AG04450 (cell line): ENCODE measurements at regions not wholly inside any gene's neighbourhood (a gene's known extent, or its start where the extent isn't known, plus 50 kb on each side); places are given as distances from the start of the nearest gene placed in this dataset.

Experiments
- CTCF ChIA-PET: fragments of 300-600, 350-600 bp; formaldehyde crosslinking; extraction: SDS; loops from one replicate; lab custom pipeline; 2022; ENCODE audit warnings: antibody characterized with exemption, inconsistent platforms; lab: Charles Lee
- POLR2A ChIA-PET: fragments of 350-600 bp; formaldehyde crosslinking; extraction: SDS; loops from one replicate; lab custom pipeline; 2021; ENCODE audit warnings: antibody characterized with exemption, inconsistent platforms; lab: Yijun Ruan, JAX
- DNase-seq: peaks from one replicate; pipeline ENCODE4 v3.0.0-alpha.2; 2011; ENCODE audit warnings: low read depth, low spot score
- H3K27ac ChIP-seq: one replicate; pipeline ENCODE4 v1.5.1; 2012; ENCODE audit warnings: low read depth, low read length, control low read depth
- H3K27me3 ChIP-seq: one replicate; pipeline ENCODE4 v1.6.0; 2012; ENCODE audit warnings: low read length; ENCODE audit not compliant: control insufficient read depth, insufficient read depth
- H3K4me3 ChIP-seq: 2 replicates; pipeline ENCODE4 v1.5.1; 2011; ENCODE audit warnings: mild to moderate bottlenecking, low read depth, low read length, control low read depth
- H3K9me3 ChIP-seq: 2 replicates; pipeline ENCODE4 v1.5.1; 2012; ENCODE audit warnings: low read length; ENCODE audit not compliant: control insufficient read depth, insufficient read depth
- CTCF ChIP-seq: IDR thresholded peaks from 2 replicates; pipeline ENCODE4 v1.5.1; 2011; ENCODE audit warnings: low read depth, low read length, control low read depth, inconsistent platforms

GRCh38 chr13:60721063-60721462 is 324.0 kb downstream of the TDRD3 start:
- no peak for TF ChIP-seq CTCF
- Histone ChIP-seq H3K27ac (no peak overlapping the region), H3K4me3 (no peak overlapping the region), H3K27me3 (no peaks in the 10 kb centered on the region), H3K9me3 (no peaks in the 10 kb centered on the region; the same call in 1 of the 2 replicates)
- CTCF ChIA-PET: no interaction called here
- POLR2A ChIA-PET: no interaction called here
- DNase-seq: no peak

- H3K9me3 ChIP-seq: no peaks in the 10 kb centered on the region; the same call in 1 of the 2 replicates
- H3K27ac ChIP-seq: no peak overlapping the region
- TF ChIP-seq CTCF: no peak
- no peaks in the 10 kb centered on the region for H3K27me3 ChIP-seq
- ChIA-PET POLR2A (no interaction called here), CTCF (no interaction called here)
- no peak overlapping the region for H3K4me3 ChIP-seq
- no peak for DNase-seq
Observed at GRCh38 chr13:60720590-60720989, 323.6 kb downstream of the TDRD3 start.

- no peak for TF ChIP-seq CTCF
- Histone ChIP-seq H3K27ac (no peak overlapping the region), H3K4me3 (no peak overlapping the region), H3K27me3 (no peaks in the 10 kb centered on the region), H3K9me3 (no peaks in the 10 kb centered on the region; the same call in 1 of the 2 replicates)
- ChIA-PET CTCF (no interaction called here), POLR2A (no interaction called here)
- DNase-seq: no peak
Observed at GRCh38 chr13:60716313-60716712, 319.3 kb downstream of the TDRD3 start.

GRCh38 chr13:60707878-60708277 is 310.9 kb downstream of the TDRD3 start:
- ChIA-PET CTCF (no interaction called here), POLR2A (no interaction called here)
- TF ChIP-seq CTCF: no peak
- no peak overlapping the region for H3K27ac ChIP-seq
- no peaks in the 10 kb centered on the region for H3K9me3 ChIP-seq
- H3K27me3 ChIP-seq: no peaks in the 10 kb centered on the region
- no peak for DNase-seq
- H3K4me3 ChIP-seq: no peak overlapping the region

- DNase-seq: no peak
- no peak overlapping the region for H3K27ac ChIP-seq
- POLR2A ChIA-PET: no interaction called here
- no peak for TF ChIP-seq CTCF
- no peaks in the 10 kb centered on the region for H3K9me3 ChIP-seq
- H3K4me3 ChIP-seq: no peak overlapping the region
- CTCF ChIA-PET: no interaction called here
- H3K27me3 ChIP-seq: no peaks in the 10 kb centered on the region
Observed at GRCh38 chr13:60701895-60702294, 304.9 kb downstream of the TDRD3 start.
